HG02610 (cell line): ENCODE measurements at regions not wholly inside any gene's neighbourhood (a gene's known extent, or its start where the extent isn't known, plus 50 kb on each side); places are given as distances from the start of the nearest gene placed in this dataset.
A peak's percentile ranks its signal among the peaks of the same experiment; 100 is the strongest.

Experiments used
- ATAC-seq: cut with Tn5 transposase; IDR thresholded peaks from one replicate; pipeline ENCODE4 v1.9.1; 2021; ENCODE audit warnings: mild to moderate bottlenecking, moderate library complexity; ENCODE audit not compliant: unreplicated experiment

DNA sequence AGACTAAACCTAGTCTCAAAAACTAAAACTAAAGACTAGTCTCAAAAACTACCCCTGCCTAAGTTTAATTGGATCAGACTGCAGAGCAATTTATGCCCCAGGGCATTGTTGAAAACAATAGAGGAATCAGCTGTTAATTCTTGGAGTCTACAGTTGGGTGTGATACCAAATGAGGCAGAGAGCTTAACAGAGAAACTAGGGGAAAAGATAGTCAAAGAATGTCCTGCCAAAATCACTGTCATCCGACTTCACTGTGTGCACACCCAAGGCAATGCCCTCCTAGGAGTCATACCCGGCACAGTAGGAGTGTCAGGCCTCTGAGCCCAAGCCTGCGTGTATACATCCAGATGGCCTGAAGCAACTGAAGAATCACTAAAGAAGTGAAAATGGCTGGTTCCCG, 90.5 kb upstream of the TOMM7 start:
- ATAC-seq = no peak

DNA sequence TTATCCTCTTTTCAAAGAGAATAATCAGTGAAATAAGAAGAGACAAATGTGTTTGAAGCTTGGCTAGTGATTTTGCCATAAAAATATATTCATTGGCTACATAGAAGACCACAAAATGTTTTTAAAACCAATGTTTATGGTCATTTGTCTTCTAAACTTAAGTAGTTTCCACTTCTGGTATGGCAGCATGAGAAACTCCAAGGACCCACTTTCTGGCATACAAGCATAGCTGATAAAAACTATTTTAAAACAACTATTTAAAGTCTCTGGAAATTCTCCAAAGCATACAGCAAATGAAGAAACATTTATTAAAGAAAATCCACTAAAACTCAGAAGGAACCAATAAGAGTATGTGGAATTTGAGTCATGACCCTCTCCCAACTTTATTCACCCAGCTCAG, 89.2 kb upstream of the TOMM7 start:
- ATAC-seq = no peak

DNA sequence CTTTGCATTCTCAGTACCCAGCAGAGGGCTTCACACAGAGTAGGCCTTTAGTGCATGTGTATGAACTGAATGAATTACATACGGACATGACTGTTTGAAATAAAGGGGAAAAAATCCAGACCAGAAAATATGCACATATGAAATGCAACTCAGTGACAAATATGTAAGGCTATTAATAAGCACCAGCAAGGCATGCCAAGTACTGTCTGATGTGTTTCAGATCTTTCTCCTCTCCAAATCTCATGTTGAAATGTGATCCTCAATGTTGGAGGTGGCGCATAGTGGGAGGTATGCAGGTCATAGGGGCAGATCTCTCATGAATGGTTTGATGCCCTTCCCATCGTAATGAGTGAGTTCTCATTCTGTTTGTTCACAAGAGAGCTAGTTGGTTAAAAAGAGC, 87.3 kb upstream of the TOMM7 start:
- no peak for ATAC-seq

DNA sequence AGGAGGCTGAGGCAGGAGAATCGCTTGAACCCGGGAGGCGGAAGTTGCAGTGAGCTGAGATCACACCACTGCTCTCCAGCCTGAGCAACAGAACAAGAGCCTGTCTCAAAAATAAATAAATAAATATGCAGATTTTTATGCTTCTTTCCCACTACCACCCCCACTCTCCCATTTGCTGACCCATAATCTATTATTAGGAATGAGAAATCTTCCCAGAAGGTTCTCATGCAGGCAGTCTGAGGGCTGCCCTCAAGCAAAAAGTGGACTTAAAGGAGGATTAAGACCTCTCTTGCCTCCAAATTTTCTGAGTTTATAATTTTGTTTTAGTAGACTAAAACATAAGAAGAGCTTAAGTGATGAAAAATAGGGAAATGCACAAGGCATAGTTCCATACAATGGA, 85.2 kb upstream of the TOMM7 start:
- ATAC-seq = no peak

DNA sequence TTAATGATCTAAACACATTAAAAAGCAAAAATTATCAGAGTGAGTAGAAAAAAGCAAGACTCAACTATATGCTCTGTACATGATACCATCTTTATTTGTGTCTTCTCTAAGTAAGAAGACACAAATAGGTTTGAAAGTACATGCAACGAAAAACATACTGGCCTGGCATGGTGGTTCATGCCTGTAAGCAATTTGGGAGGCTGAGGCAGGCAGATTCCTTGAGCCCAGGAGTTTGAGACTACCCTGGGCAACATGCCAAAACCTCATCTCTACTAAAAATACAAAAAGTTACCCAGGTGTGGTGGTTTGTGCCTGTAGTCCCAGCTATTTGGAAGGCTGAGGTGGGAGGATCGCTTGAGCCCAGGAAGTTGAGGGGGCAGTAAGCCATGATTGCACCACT, 78.1 kb upstream of the TOMM7 start:
- ATAC-seq = no peak

DNA sequence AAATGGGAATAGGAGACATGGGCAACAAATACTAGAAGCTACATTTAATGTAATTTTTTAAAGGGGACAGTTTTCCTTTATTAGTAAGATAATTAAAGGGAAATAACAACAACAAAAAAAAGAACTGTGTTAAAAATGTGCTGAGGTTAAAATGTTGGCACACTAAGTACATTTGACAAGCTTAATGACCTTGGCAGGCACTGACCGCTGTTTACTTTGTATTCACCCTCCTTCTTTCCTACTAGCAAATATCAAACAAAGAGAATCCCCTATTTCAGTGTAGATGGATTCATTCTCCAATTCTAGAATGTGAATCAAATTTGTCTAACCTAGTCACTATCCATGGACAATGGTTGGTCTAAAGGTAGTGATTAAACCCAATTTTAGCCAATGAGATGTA, 77.5 kb upstream of the TOMM7 start:
- no peak for ATAC-seq

DNA sequence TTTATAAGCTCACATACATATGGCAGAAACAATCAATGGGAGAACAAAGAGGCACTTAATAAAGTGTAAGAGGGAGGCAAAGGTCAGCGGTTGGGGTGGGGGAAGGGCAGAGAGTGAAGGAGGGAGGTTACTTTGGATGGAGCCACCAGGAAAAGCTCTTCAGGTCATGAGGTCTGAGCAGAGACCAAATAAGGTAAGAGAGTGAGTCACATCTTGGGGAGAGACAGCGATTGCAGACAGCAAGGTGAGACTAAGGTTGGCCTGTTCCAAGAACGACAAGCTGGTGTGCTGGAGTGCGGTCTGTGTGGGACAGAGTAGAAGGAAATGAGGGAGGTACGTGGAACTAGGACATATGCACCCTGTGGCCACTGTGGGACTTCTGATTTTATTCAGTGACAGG, 74.3 kb upstream of the TOMM7 start:
- no peak for ATAC-seq

DNA sequence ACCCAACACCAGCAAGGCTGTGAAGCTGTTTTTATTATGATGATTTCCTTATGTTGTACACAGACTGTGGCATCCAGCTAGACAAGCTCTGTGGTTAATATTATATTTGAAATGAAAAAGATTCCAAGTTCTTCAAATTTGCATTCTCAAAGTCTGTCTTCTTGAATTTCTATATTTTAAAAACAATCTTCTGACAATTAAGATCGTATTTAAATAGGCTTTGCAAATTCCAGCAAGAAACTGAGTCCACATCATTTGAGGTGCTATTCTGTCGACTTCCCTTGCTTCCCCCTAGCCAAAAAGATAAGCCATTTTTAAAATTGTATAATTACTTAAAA, 73.1 kb upstream of the TOMM7 start:
- ATAC-seq = no peak

DNA sequence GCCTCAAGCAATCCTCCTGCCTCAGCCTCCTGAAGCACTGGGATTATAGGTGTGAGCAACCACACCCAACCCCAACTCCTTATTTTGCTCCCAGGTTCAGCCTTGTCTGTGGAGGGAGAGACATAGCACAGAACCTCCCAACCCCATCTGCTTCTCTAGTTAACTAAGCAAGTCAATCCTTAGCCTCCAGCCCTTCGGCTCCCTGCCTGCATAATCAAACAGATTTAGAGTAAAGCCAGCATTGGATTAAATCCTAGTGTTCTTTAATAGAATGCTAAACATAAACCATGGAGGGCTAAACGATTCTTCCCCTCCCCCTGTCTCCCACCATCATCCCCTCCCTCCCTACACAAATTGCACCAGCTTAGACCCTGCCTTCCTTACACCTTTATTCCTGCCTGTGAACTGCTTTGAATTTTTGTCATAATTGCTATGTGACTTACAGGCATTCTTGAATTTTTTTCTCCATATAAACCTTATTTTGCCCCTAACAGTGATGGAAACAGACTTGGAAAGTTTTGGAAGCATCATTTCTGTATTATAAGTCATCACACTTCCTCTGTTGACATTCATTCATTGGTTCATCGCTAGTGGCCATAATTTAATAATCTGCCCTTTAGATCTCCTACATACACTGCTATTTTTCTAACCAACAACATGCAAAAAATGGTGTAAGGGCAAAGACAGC, 72.6 kb upstream of the TOMM7 start:
- ATAC-seq = no peak

DNA sequence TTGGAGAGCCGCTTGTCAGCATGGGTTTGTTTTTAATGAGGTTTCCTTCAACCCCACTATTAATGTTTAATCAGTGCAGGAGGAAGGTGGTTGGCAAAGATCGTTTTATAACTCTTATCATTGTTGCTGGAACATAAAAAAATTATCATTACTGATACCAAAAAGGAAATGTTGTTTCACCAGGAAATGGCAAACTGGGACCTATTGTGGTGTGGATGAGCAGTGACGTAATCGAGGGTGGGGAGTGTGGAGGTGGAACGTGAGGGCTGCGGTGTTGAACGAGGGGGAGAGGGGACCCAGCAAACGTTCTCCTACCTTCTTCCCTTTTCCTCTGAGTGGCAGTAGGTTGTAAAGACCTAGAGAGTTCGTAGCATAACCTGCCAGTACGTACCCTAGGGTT, 71.9 kb upstream of the TOMM7 start:
- no peak for ATAC-seq

DNA sequence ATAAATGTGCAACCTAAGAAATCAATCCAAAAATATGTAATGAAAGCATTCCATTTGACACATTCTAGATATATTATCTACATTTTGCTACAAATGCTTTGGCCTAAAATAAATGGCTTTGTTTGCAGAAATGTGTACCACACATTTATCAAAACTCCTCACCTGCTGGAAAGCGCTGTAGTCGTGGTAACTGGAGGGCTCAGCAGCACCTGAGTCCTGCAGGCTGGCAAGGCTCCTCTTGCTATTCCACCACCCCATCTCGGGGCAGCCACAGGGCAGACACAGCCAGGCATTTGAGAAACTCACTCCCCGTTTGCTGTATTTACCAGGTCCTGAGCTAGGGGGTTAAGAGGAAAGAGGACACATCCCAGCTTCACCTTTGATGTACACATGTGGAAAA, 68.1 kb upstream of the TOMM7 start:
- no peak for ATAC-seq

DNA sequence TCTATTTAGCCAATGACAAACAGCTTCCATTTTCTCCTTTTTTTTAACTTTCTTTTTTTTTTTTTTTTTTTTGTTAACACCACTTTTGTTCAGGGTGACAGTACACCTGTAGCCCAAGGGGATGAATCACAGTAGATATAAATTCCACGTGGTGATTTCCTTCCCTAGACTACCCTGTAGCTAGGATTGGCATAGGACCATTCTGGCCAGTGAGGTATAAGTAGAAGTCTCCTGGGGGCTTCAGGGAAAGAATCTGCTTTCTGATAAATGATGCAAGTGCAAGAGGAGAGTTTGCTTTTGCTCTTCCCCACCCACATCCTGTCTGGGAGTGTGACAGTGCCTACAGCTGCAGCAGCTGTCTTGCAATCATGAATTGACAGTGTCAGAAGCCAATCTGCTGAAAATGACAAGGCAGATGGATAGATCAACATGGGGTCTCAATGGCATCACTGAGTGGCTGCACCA, 63.2 kb upstream of the TOMM7 start:
- ATAC-seq = peak; percentile 90

DNA sequence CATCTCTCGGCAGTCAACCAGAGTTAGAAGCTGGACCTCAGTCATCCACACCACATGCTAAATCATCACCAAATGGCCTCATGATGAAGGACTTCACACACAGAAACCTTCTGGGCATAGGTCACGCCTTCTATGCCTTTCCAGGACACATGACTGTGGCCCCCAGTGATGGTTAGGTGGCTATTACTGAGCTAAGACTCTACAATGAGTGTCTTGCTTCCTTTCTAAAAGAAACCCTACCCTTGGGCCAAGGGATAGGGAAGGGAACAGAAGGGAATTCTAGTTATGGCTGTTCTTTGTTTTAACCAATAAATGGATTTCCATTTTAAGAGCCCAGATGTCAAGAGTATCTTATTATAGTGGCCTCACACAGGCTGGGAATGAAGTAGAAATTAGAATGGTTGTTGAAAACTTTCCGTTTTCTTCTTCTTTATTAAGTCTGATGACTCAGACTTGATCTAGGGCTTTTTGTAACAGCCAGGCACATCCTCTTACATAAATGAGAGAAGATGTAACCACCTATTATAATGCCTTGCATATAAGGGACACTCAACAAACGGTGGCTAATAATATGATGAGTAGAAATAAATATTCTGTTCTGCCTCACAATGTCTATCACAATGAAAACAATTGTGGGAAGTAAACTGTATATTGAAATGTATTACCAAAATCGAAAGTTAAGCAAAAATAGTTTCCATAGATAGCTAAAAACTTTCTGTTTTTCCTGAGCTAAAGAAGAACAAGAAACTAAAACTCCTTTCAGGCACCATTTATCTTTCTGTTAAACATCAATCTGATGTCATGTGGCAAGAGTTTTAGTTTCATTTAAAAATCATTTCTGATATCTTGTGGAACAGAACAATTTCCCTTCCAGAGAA, 62.5 kb upstream of the TOMM7 start:
- peak; percentile 64 for ATAC-seq

DNA sequence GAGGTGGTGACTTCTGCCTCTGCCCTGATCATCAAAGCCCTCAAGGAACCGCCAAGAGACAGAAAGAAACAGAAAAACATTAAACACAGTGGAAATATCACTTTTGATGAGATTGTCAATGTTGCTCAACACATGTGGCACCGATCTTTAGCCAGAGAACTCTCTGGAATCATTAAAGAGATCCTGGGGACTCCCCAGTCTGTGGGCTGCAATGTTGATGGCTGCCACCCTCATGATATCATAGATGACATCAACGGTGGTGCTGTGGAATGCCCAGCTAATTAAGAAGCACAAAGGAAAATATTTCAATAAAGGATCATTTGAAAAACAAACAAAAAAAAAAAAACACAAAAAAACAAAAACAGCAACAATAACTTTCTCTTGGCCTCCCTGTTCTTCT, 59.5 kb upstream of the TOMM7 start:
- no peak for ATAC-seq

DNA sequence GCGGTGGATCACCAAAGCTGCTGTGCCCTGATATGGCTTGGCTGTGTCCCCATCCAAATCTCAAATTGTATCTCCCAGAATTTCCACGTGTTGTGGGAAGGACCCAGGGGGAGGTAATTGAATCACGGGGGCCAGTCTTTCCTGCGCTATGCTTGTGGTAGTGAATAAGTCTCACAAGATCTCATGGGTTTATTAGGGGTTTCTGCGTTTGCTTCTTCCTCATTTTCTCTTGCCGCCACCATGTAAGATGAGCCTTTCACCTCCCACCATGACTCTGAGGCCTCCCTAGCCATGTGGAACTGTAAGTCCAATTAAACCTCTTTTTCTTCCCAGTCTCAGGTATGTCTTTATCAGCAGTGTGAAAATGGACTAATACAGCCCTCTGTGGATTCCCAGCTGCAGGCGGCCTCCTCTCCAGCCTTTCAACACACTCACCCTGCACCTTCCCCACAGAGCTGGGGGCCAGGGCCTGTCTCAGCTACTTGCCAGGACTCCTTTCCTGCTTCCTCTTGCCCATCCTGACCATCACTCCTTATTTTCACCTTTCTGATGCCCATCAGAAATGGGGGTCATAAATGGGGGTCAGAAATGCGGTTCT, 57.2 kb upstream of the TOMM7 start:
- no peak for ATAC-seq

DNA sequence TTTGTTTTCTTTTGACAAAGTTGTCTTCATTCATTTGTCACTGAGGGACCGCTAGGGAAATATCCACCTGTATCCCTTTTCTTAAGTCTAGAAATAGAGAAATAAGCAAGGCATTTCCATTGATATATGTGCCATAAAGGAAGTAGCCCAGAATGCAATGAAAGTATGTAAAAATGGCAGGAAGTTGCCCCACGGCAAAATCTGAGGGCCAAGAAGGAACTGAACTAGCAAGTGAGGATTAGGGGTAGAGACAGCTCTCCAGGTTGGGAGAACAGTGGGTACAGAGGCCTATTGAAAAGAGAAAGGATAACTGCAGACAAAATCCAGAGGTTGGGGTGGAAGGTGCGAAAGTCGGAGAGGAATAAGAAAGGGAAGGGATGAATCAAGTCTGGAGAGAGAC, 56.6 kb upstream of the TOMM7 start:
- no peak for ATAC-seq

DNA sequence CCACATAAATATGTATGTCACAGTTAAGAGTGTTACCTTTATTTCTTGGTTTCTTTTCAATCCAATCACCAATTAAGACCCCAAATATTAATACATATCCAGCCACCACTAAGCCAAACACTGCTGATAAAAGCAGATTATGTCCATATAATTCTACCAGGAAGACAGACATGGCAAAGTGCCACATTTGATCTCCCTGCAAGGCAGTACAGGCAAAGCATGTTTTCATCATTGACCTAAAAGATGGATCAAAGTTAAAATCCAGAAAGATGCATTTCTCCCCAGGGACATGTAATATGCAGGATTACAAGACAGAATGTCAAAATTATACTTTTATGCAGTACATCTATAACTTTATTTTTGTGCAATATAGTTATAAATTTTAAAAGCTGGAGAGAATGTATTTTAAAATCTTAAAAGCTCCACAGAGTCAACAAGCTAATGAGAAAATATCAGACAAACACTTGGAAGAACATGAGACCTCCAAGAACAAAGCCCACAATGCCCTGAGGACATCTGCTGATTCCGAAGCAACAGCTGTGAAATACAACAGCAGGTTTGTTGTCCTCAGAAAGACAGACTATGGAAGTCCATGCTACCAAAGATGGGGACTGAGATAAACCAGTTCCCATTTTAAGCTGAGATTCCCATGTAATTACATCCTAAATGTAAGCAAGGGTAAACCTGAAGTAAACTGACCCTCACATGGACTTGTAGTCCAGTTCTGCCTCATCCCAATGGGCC, 54.5 kb upstream of the TOMM7 start:
- ATAC-seq = no peak

DNA sequence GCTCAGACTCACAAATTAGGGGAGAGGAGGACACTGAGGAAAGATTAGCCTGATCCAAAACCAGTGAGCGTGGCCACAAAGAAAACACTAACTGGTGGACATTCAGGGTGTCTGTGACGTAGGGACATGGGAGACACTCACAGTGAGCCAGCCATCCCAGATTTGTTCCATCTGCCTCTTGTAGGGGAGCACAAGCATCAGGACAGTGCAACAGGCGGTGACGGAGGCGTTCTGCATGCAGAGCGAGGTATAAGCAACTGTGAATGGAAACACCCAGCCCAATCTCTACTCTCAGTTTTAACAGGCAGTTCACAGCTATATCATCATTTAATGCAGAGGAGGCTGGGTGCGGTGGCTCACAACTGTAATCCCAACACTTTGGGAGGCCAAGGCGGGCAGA, 52.8 kb upstream of the TOMM7 start:
- ATAC-seq = no peak

DNA sequence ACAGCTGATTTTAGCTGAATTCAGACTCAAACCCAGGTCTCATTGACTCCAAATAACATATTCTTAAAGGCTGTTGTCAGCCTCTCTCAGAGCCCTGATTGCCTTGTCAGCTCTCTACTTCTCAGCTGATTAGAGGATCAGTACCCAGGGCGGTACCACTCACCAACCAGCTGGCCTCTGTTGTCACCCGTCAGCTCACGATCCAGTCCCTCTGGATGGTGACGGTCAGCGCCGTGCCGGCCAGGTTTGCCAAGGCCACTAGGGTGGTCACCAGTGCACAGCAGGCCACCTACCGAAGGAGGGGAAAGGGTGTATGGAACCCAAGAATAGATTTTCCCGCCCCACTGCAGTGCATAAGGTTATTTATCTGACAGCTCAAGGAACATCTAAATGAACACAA, 52.3 kb upstream of the TOMM7 start:
- no peak for ATAC-seq
